GM11168 (cell line): ENCODE measurements at regions not wholly inside any gene's neighbourhood (a gene's known extent, or its start where the extent isn't known, plus 50 kb on each side); places are given as distances from the start of the nearest gene placed in this dataset.
"Not testable (repeated sequence)": the region's sequence is repeated elsewhere in the genome, so short reads cannot be mapped to it uniquely, and the experiment has no call there.

ENCODE experiments used
- in situ Hi-C: fragments of 300-500 bp; cut with MboI; formaldehyde crosslinking; loops from one replicate; pipeline ENCODE4 v1.12.0; 2022; ENCODE audit warnings: low sequenced_read_pairs; ENCODE audit not compliant: unreplicated experiment

GRCh38 chr13:76267216-76267615 is 619.0 kb downstream of the KCTD12 start:
- in situ Hi-C loops = no loop called here

GRCh38 chr13:76266561-76266960 is 619.6 kb downstream of the KCTD12 start:
- in situ Hi-C loops = no loop called here

- in situ Hi-C loops = no loop called here
Observed at GRCh38 chr13:76250211-76250610, 614.1 kb downstream of the LMO7 start.

- in situ Hi-C loops = no loop called here
Observed at GRCh38 chr13:76245920-76246319, 609.8 kb downstream of the LMO7 start.

GRCh38 chr13:76245211-76245610 is 609.1 kb downstream of the LMO7 start:
- in situ Hi-C loops = no loop called here

- in situ Hi-C loops = not testable (repeated sequence)
Observed at GRCh38 chr13:76243120-76243519, 607.0 kb downstream of the LMO7 start.

- in situ Hi-C loops = no loop called here
Observed at GRCh38 chr13:76239031-76239680, 603.0 kb downstream of the LMO7 start.

- in situ Hi-C loops = no loop called here
Observed at GRCh38 chr13:76231522-76232167, 595.5 kb downstream of the LMO7 start.

- in situ Hi-C loops = no loop called here
Observed at GRCh38 chr13:76229281-76229680, 593.2 kb downstream of the LMO7 start.

GRCh38 chr13:76226941-76227340 is 590.8 kb downstream of the LMO7 start:
- in situ Hi-C loops = no loop called here

- in situ Hi-C loops = no loop called here
Observed at GRCh38 chr13:76225815-76226489, 589.8 kb downstream of the LMO7 start.

- in situ Hi-C loops = no loop called here
Observed at GRCh38 chr13:76223999-76224398, 587.9 kb downstream of the LMO7 start.

- in situ Hi-C loops = no loop called here
Observed at GRCh38 chr13:76223565-76223964, 587.4 kb downstream of the LMO7 start.

- in situ Hi-C loops = no loop called here
Observed at GRCh38 chr13:76222511-76222910, 586.4 kb downstream of the LMO7 start.

- in situ Hi-C loops = no loop called here
Observed at GRCh38 chr13:76216729-76217128, 580.6 kb downstream of the LMO7 start.

- in situ Hi-C loops = no loop called here
Observed at GRCh38 chr13:76214001-76214400, 577.9 kb downstream of the LMO7 start.

GRCh38 chr13:76213423-76213904 is 577.3 kb downstream of the LMO7 start:
- in situ Hi-C loops = no loop called here

GRCh38 chr13:76210262-76210661 is 574.1 kb downstream of the LMO7 start:
- in situ Hi-C loops = no loop called here

GRCh38 chr13:76198568-76199163 is 562.5 kb downstream of the LMO7 start:
- in situ Hi-C loops = no loop called here

GRCh38 chr13:76189882-76190519 is 553.9 kb downstream of the LMO7 start:
- in situ Hi-C loops = no loop called here
